HG02981 (cell line): ENCODE measurements at regions not wholly inside any gene's neighbourhood (a gene's known extent, or its start where the extent isn't known, plus 50 kb on each side); places are given as distances from the start of the nearest gene placed in this dataset.

Experiments used
- ATAC-seq: cut with Tn5 transposase; IDR thresholded peaks from one replicate; pipeline ENCODE4 v1.9.1; 2021; ENCODE audit warnings: mild to moderate bottlenecking, moderate library complexity; ENCODE audit not compliant: unreplicated experiment

GRCh38 chr18:10298346-10298745, 156.1 kb upstream of the APCDD1 start:
- ATAC-seq, result no peak

GRCh38 chr18:10299643-10300042, 154.8 kb upstream of the APCDD1 start:
- ATAC-seq, result no peak

GRCh38 chr18:10300739-10301138, 153.7 kb upstream of the APCDD1 start:
- no peak for ATAC-seq

- ATAC-seq, result no peak
Measured at GRCh38 chr18:10301831-10302483, 152.5 kb upstream of the APCDD1 start.

- no peak for ATAC-seq
Measured at GRCh38 chr18:10303171-10303570, 151.3 kb upstream of the APCDD1 start.

- ATAC-seq, result no peak
Measured at GRCh38 chr18:10304853-10305252, 149.6 kb upstream of the APCDD1 start.

GRCh38 chr18:10306779-10307178, 147.7 kb upstream of the APCDD1 start:
- no peak for ATAC-seq

- no peak for ATAC-seq
Measured at GRCh38 chr18:10308154-10308553, 146.3 kb upstream of the APCDD1 start.

GRCh38 chr18:10310626-10311025, 143.8 kb upstream of the APCDD1 start:
- no peak for ATAC-seq

GRCh38 chr18:10312326-10313015, 142.0 kb upstream of the APCDD1 start:
- ATAC-seq, result no peak

GRCh38 chr18:10313016-10313342, 141.5 kb upstream of the APCDD1 start:
- no peak for ATAC-seq

GRCh38 chr18:10314066-10314465, 140.4 kb upstream of the APCDD1 start:
- no peak for ATAC-seq

- ATAC-seq, result no peak
Measured at GRCh38 chr18:10315522-10315921, 138.9 kb upstream of the APCDD1 start.

- ATAC-seq, result no peak
Measured at GRCh38 chr18:10316778-10317177, 137.7 kb upstream of the APCDD1 start.

GRCh38 chr18:10317864-10318690, 136.4 kb upstream of the APCDD1 start:
- ATAC-seq, result no peak

GRCh38 chr18:10318691-10318970, 135.8 kb upstream of the APCDD1 start:
- ATAC-seq, result no peak

GRCh38 chr18:10319026-10319425, 135.4 kb upstream of the APCDD1 start:
- no peak for ATAC-seq

- ATAC-seq, result no peak
Measured at GRCh38 chr18:10319914-10320600, 134.4 kb upstream of the APCDD1 start.

- no peak for ATAC-seq
Measured at GRCh38 chr18:10320791-10321190, 133.6 kb upstream of the APCDD1 start.

GRCh38 chr18:10321576-10321975, 132.9 kb upstream of the APCDD1 start:
- no peak for ATAC-seq

GRCh38 chr18:10322004-10322403, 132.4 kb upstream of the APCDD1 start:
- no peak for ATAC-seq

GRCh38 chr18:10322435-10322834, 132.0 kb upstream of the APCDD1 start:
- ATAC-seq, result no peak
